Epithelial cell of esophagus (primary cell): ENCODE measurements at regions not wholly inside any gene's neighbourhood (a gene's known extent, or its start where the extent isn't known, plus 50 kb on each side); places are given as distances from the start of the nearest gene placed in this dataset.

Source experiments
- DNase-seq: peaks from one replicate; pipeline ENCODE4 v3.0.0; 2010; ENCODE audit warnings: low read depth
- H3K4me3 ChIP-seq: 2 replicates; pipeline ENCODE4 v1.5.1; 2011; ENCODE audit warnings: mild to moderate bottlenecking, low read length, control low read depth
- CTCF ChIP-seq: IDR thresholded peaks from 2 replicates; pipeline ENCODE4 v1.5.1; 2011; ENCODE audit warnings: low read depth, mild to moderate bottlenecking, low read length, control low read depth, inconsistent platforms; ENCODE audit not compliant: insufficient read depth; ENCODE audit errors: missing control alignments

DNA sequence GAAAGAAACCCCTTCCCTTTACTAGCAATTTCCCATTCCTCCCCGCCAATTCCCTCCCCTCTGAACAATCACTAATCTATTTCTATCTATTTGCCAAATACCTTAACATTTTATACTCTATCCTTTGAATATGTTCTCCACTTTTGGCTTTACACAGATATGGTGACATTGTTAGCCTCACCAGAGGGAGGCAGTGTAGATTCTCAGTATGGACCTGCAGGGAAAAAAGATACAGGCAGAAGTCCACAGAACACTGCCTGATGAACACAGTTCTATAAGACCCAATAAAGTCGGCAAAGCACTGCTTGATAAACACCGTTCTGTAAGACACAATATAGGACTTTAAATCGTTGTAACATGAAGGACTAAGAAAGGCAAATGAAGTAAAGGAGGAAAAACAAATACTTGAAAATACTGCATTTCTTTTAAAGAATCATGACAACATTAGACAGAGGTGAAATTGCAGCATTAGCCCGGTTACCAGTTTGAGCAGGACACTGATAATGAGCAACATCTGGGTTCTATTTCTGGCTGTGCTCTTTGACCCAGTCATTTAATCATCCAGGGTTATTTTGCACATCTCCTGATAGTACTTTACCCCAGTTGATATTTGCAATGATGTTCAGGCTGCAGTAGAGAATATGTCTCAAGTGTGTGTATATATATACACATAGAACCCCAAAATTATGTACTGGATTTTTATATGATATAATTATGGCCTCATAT is 296.8 kb downstream of the UTRN start:
- H3K4me3 ChIP-seq, result no peak overlapping the region
- peak; percentile 45 for DNase-seq
- peak; percentile 60 for TF ChIP-seq CTCF

DNA sequence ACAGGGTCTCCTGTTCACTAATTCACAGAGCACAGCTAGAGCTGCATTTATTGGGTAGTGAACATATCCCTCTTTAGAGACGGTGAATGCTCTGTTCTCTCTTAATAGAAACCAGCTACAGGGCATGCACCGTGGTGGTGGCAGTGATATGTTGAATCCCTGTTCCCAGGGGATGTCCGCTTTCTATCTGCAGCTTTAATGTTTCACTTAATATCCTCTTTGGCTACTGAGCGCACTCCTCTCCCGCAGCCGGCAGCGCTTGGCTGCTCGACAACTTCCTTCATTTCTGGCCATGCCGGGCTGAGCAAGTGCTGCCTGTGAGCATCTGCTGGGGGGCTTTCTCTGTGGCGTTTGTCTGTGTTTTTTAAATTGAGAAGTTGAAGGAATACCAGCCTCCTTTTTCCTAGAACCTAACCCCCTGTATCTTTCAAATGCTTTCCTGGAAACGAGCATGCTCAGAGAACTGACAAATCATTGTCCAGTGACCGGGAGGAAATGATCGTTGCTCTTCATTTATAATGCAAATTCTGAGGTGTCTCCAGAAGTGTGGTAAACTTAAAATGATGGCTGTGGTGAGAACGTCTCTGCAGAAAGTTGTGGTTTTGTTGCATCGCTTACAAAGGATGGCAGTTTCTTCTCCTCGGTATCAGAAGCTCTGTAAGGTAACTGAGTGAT is 297.9 kb downstream of the UTRN start:
- peak overlapping the region; percentile 15 for H3K4me3 ChIP-seq
- TF ChIP-seq CTCF, result no peak
- no peak for DNase-seq

DNA sequence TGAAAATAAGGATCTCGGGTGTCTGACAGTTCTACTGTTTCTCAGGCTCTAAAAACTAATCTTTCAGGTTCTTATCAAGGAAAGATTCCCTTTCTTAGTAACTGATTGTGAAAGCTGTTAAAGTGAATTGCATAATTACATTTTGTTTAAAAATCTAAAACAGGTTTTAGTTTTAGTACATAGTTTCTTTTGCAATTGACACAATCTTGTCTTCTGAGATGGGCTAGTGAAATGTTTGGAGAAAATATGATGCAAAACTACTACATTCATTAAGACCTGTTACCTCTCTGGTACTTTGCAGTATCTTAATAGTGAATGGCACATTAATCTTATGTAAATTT is 298.4 kb downstream of the UTRN start:
- DNase-seq, result peak; percentile 9
- no peak overlapping the region for H3K4me3 ChIP-seq
- no peak for TF ChIP-seq CTCF

DNA sequence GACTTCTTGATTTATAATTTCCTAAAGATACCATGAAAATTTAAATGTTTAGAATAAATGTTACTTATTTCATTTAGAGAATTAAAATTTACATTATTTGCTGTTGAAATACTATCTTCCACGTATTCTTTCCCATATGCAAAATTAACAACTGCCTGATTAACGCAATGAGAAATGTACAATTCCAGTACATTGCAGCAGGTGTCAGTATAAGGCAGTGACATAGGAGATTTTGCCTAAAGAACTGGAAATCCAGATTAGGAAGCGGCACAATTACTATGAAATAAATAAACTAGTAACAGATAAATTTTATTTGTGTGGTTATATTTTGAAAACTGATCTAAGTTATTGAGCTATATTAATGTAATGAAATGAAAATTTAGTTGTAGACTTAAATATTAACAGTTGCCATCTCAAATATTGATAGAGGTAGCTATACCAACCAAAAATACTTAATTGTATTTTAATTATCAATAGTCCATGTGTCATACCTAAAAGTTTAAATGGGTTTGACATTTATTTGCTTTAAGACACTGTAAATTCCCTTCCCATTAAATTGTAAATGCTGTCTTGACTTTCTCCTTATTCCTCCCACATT is 300.2 kb downstream of the UTRN start:
- DNase-seq, result peak; percentile 59
- TF ChIP-seq CTCF, result peak; percentile 75
- no peak overlapping the region for H3K4me3 ChIP-seq

- DNase-seq, result no peak
Measured at GRCh38 chr6:144586986-144587385, 301.9 kb downstream of the UTRN start.

DNA sequence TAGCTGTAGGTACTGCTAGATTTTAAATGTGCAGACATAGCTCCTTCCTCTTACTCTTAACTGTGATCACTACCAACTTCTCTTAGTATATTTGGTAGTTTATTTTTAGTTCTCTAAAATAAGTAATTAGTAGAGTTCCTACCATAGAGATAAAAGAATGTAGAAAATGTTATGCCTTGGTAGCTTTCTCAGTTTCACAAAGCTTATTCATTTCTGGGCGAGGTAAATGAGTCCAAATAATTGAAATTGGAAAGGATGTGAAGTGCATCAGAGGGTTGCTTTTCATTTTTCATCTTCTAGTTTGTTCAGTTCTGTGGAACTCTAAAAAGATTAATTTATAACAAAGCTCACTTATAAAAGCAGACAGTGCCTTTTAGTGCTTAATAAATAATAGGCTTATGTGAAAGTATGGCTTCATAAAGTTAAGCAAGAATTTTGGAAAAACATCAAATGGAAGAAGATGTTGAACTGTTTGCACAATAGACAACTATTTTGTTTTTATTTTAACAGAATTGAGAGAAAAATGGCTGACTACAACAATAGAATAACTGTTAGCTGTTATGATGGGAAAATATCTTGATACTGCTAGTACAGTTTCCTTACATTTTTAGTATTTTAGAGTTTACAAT is 303.7 kb downstream of the UTRN start:
- no peak for DNase-seq
- no peak for TF ChIP-seq CTCF

More at GRCh38 chr6:144586986-144587385, 301.9 kb downstream of the UTRN start:
- no peak for TF ChIP-seq CTCF
- H3K4me3 ChIP-seq, result no peak overlapping the region

GRCh38 chr6:144590532-144590931 is 305.4 kb downstream of the UTRN start:
- TF ChIP-seq CTCF, result no peak
- no peak overlapping the region for H3K4me3 ChIP-seq
- no peak for DNase-seq

More for the DNA sequence above, 303.7 kb downstream of the UTRN start:
- no peak overlapping the region for H3K4me3 ChIP-seq
